ENCODE measurements at regions not wholly inside any gene's neighbourhood (a gene's known extent, or its start where the extent isn't known, plus 50 kb on each side); places are given as distances from the start of the nearest gene placed in this dataset.

- in situ Hi-C loops (cut with MboI; ENCODE audit: low sequenced_read_pairs, unreplicated experiment) = no loop called here
- no peak for DNase-seq (ENCODE audit: low spot score)
- TF ChIP-seq CTCF (IDR thresholded peaks at IDR 0.05; ENCODE audit: borderline replicate concordance, control extremely low read depth, extremely low read depth, insufficient read depth, missing control alignments) = no peak
Measured at GRCh38 chr7:153829525-153829924, 222.7 kb upstream of the DPP6 start.

- in situ Hi-C loops (cut with MboI; ENCODE audit: low sequenced_read_pairs, unreplicated experiment) = no loop called here
- no peak for DNase-seq (ENCODE audit: low spot score)
- TF ChIP-seq CTCF (IDR thresholded peaks at IDR 0.05; ENCODE audit: borderline replicate concordance, control extremely low read depth, extremely low read depth, insufficient read depth, missing control alignments) = no peak
Measured at GRCh38 chr7:153832160-153832559, 220.0 kb upstream of the DPP6 start.

- no peak for DNase-seq (ENCODE audit: low spot score)
- TF ChIP-seq CTCF (IDR thresholded peaks at IDR 0.05; ENCODE audit: borderline replicate concordance, control extremely low read depth, extremely low read depth, insufficient read depth, missing control alignments) = no peak
- in situ Hi-C loops (cut with MboI; ENCODE audit: low sequenced_read_pairs, unreplicated experiment) = no loop called here
Measured at GRCh38 chr7:153835103-153835502, 217.1 kb upstream of the DPP6 start.

- in situ Hi-C loops (cut with MboI; ENCODE audit: low sequenced_read_pairs, unreplicated experiment) = no loop called here
- DNase-seq (ENCODE audit: low spot score) = no peak
- no peak for TF ChIP-seq CTCF (IDR thresholded peaks at IDR 0.05; ENCODE audit: borderline replicate concordance, control extremely low read depth, extremely low read depth, insufficient read depth, missing control alignments)
Measured at GRCh38 chr7:153835712-153836265, 216.4 kb upstream of the DPP6 start.

GRCh38 chr7:153838591-153838990, 213.6 kb upstream of the DPP6 start:
- in situ Hi-C loops (cut with MboI; ENCODE audit: low sequenced_read_pairs, unreplicated experiment) = no loop called here
- no peak for DNase-seq (ENCODE audit: low spot score)
- no peak for TF ChIP-seq CTCF (IDR thresholded peaks at IDR 0.05; ENCODE audit: borderline replicate concordance, control extremely low read depth, extremely low read depth, insufficient read depth, missing control alignments)

- DNase-seq (ENCODE audit: low spot score) = no peak
- in situ Hi-C loops (cut with MboI; ENCODE audit: low sequenced_read_pairs, unreplicated experiment) = no loop called here
- TF ChIP-seq CTCF (IDR thresholded peaks at IDR 0.05; ENCODE audit: borderline replicate concordance, control extremely low read depth, extremely low read depth, insufficient read depth, missing control alignments) = no peak
Measured at GRCh38 chr7:153840861-153841260, 211.3 kb upstream of the DPP6 start.

- in situ Hi-C loops (cut with MboI; ENCODE audit: low sequenced_read_pairs, unreplicated experiment) = no loop called here
- no peak for TF ChIP-seq CTCF (IDR thresholded peaks at IDR 0.05; ENCODE audit: borderline replicate concordance, control extremely low read depth, extremely low read depth, insufficient read depth, missing control alignments)
- no peak for DNase-seq (ENCODE audit: low spot score)
Measured at GRCh38 chr7:153847828-153848227, 204.4 kb upstream of the DPP6 start.
